K562 (cell line): ENCODE measurements at regions not wholly inside any gene's neighbourhood (a gene's known extent, or its start where the extent isn't known, plus 50 kb on each side); places are given as distances from the start of the nearest gene placed in this dataset.

ENCODE experiments used
- FOXA3 ChIP-seq, 2 experiments: fragments of 450-650 bp in 1 of 2; sonication (generic) in 1 of 2; formaldehyde crosslinking; IDR thresholded peaks in 1 of 2; conservative IDR thresholded peaks in 1 of 2; 2 replicates each; pipeline versions ENCODE4 v1.4.0 to v1.8.0; 2020 to 2022; ENCODE audit warnings: mild to moderate bottlenecking in 2 of 2, missing genetic modification reagents in 1 of 2
- ZBTB7A ChIP-seq: IDR thresholded peaks from 2 replicates; pipeline ENCODE4 v1.6.1; 2011; ENCODE audit warnings: low read depth, mild to moderate bottlenecking, low read length, moderate library complexity, borderline replicate concordance; ENCODE audit not compliant: control insufficient read depth

DNA sequence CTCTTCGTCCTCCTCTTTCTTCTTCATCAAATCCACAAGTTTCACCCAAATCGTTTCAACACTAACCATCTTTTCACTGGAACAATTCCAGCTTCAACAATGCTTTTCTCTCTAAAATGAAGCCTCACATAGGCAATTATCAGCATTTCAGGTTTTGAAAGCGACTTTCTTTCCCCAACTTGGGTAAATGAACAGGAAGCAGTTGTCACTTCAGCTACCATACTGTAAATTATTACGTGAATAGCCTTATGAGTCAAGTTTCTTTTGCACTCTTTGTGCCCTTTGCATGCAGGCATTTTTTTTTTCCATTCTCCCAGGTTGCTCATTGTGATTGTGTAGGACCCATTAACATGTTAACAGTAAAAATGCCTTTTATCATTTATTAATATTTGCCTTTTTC, 121.7 kb upstream of the BTBD3 start:
- TF ChIP-seq ZBTB7A (no peak), FOXA3 (CRISPR knock-in tag; conservative IDR thresholded peaks at IDR 0.05 in 1 of 2, IDR thresholded peaks at IDR 0.05 in 1 of 2) (no peak)
